HG03571 (cell line): ENCODE measurements at regions not wholly inside any gene's neighbourhood (a gene's known extent, or its start where the extent isn't known, plus 50 kb on each side); places are given as distances from the start of the nearest gene placed in this dataset.

Source experiments
- ATAC-seq: cut with Tn5 transposase; IDR thresholded peaks from one replicate; pipeline ENCODE4 v1.9.1; 2021; ENCODE audit not compliant: unreplicated experiment

DNA sequence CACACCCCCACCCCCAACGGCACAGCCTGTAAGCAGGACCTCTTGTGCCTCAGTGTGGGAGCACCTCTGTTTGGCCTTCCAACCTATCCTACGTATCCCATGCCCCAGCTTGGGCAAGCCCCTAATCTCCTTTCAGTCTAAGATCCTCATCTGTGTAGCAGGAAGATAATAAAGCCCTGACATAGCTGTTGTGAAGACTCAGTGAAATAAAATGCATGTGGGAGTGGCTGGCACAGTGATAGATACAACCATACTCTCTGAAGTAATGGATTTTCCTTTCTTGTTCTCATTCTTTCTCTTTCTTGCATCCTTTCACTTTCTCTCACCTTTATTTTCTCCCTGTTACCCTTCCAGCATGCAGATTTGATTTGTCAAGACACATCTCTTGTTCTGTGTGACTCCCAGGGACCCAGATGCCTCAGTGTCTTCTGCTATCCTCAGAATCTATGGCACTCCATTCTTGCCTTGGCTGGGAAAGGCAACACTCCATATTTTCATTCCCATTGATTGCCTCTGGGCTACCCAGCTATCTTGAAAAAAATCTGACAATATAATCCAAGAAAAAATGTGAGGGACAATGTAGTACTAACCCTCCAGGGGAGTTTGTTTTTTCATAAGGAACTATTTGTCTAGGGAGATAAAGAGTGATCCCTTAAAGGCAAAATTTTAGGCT is 207.2 kb upstream of the SETBP1 start:
- no peak for ATAC-seq

DNA sequence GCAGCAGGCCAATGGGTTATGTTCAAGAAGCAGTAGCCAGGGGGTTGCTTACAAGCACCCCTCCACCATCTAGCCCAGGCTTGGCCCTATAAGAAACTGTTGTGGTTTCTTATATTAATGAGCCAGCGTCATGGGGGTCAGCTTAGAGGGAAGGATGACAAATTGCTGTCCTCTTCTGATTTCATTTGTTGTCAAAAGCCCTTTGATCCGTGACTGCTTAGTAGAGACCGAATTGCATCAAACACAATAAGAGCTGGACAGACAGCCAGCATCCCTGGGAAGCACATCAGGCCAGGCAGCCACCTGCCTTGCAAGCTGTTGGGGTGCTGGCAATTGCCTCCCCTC is 206.6 kb upstream of the SETBP1 start:
- no peak for ATAC-seq

GRCh38 chr18:44474591-44474990 is 206.1 kb upstream of the SETBP1 start:
- no peak for ATAC-seq

- no peak for ATAC-seq
These were observed 197.9 kb upstream of the SETBP1 start for GRCh38 chr18:44482761-44483160.

GRCh38 chr18:44495151-44495550 is 185.5 kb upstream of the SETBP1 start:
- ATAC-seq = no peak

DNA sequence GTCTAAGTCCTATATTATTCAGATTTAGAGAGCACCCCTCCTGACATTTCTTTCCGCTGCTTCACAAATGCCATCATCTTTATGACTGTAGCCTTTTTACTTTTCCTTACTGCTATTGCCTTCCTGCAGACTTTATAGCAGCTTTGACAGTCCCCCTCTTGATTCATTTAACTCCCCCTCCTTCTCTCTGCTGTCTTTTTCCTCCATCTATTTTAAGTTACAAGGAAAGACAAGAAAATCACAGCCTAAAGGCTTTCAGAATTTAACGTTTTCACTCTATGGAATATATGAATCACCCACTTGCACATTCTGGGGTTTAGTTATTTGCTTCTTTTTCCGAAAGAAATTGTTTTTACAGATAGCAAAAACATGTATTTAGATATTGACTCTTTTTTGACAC is 183.4 kb upstream of the SETBP1 start:
- no peak for ATAC-seq

- ATAC-seq = no peak
These were observed 182.8 kb upstream of the SETBP1 start for GRCh38 chr18:44497757-44498490.

DNA sequence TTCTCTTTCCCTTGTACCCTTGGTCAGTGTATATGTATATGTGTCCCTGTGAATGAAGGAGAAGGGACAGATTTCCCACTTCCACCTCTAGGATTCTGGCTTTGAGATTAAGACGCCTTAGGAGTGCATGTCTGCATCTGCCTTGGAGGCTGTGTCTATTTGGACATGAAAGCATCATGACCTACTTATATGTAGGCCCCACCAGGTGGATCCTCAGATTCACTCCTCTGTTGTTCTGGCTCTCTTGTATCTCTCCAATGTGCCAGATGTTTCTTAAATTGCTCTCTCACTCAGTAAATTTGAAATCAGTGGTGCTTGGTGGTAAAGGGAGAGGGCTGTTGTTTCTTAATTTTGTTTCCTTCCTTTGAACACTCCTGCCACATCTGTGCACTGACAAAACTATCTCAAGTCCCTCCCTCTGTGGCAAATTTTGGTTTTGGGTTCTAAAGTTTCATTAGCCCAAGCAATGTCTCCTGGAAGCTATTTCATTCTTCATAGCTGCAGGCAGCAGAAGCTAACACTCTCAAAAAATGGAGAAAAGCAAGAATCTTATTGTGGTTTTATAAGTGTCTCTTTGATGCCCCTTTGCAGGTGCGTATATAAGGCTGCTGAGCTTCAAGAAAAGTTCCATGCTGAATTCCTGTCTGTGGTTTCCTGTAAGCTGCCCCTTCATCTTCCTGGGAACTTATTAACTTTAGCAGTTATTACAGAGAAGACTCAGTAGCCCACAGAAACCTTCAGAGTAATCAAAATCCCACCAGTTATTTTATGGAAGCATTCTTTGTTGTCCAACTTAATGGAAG is 179.7 kb upstream of the SETBP1 start:
- ATAC-seq = no peak

DNA sequence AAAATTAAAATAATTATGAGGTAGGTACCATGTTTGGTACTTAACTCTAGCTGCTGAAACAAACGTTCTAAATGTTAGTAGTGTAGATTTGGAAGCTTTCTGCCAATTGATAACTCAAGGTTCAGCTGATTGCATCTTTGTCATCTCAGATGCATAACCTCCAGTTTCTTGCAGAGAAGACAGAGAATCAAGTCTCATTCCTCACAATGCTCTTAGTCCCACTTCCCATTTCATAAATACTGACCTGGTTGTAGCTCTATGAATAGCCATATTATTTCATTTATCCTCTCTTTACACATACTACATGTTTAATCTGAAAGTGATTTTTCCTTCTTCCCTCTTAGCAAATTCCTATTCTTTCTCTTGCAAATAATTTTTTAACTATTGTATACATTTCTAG is 178.5 kb upstream of the SETBP1 start:
- no peak for ATAC-seq

DNA sequence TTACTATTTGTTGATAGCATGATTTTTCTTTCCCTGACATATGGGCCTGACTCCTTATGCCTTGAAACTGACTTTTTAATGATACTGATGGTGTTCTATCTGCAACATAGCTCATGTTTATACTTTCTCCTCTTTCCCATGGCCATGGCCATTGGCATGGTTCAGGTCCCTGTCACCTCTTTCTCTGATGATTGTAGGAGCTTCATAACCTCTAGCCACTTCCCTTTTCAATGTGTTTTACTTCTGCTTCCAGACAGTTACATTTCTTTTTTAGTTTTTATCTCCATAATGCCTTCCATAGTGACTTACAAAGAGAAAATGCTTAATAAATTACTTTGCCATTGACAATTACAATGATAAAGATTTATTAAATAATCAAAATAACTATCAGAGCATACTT is 177.9 kb upstream of the SETBP1 start:
- ATAC-seq = no peak

GRCh38 chr18:44503854-44504253 is 176.8 kb upstream of the SETBP1 start:
- ATAC-seq = no peak

DNA sequence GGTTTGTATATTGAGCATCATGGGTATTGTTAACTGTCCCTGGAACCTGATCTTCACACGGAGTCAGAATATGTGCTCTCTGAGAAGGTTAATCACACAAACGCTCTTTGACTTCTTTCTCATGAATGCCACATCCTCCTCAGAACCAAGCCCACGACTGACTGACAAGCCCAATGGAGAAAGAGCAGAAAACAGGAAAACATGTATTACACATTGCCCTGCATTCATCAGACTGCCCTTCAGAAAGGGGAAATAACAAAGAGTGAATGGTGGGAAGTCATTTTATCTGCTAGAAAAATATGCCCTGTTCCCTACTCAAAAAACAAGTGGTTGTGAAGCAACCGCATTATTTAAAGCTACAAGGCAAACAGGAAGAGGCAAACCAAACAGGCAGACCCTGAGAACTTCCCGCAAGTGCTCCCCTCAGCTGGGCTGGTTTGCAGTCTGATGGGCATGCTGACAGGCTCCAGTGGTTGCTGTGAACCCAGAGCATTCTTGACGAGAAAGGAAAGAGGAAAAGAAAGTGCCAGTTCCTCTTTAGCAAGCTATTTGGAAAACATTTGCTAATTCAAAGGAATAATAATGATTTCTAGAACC is 172.9 kb upstream of the SETBP1 start:
- ATAC-seq = peak; percentile 59

DNA sequence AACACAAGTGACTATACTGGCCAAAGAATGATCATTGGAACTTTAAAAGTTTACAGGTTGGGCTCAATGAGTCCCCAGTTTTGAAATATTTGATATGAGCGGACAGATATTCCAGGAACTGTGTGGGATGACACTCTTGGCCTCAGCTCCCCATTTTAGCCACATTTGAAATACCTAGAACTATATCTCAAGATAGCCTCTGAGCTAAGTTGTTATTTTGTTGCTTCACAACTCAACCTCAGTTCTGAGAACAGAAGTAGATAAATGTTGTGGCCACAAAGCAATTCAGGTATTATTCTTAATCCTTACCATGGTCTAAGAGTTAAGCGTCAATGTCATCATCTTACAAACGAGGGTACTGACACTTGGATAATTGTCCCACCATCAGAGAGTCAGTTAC is 172.2 kb upstream of the SETBP1 start:
- no peak for ATAC-seq

- ATAC-seq = no peak
These were observed 171.6 kb upstream of the SETBP1 start for GRCh38 chr18:44509048-44509447.

GRCh38 chr18:44510390-44510789 is 170.3 kb upstream of the SETBP1 start:
- ATAC-seq = no peak

GRCh38 chr18:44513233-44513632 is 167.5 kb upstream of the SETBP1 start:
- no peak for ATAC-seq

DNA sequence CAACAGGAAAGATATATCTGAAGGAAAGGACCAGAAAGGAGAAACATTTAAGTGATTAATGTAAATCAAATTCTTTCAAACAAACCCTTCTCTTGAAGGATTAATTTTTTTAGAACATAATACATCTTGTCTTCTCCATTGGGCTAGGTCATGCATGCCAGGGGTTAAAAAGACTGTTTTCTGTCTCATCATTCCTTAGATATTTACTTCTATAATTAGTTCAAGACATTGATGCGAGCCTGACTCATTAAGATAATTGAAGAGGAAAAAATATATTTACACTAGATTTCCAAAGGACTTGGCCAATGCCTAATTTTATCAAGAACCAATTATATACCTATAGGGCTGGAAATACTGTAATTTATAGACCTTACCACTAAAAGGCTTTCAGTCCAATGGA is 166.6 kb upstream of the SETBP1 start:
- no peak for ATAC-seq

DNA sequence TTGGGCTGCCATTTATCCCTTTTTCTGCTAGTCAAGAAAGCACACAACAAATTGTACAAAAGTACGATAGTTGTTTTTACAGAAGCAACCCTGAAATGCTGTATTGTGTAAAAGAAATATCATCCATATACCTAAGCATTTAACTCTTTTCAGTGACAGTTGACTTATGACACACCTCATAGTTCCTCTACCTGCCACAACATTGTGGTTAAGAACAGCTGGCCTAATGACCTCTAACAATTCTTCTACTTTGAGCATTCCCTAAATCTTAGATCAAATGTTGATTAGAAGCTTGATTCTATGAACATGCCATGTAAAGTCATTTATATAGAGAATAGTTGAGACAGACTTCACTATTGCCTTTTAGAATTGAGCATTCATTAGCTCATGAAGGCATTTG is 165.9 kb upstream of the SETBP1 start:
- ATAC-seq = no peak

- no peak for ATAC-seq
These were observed 164.2 kb upstream of the SETBP1 start for GRCh38 chr18:44516450-44516849.

- no peak for ATAC-seq
These were observed 163.6 kb upstream of the SETBP1 start for GRCh38 chr18:44517136-44517535.

GRCh38 chr18:44518091-44518615 is 162.5 kb upstream of the SETBP1 start:
- ATAC-seq = no peak
